Mesendoderm (in vitro differentiated cells): ENCODE measurements at regions not wholly inside any gene's neighbourhood (a gene's known extent, or its start where the extent isn't known, plus 50 kb on each side); places are given as distances from the start of the nearest gene placed in this dataset.
"Not testable (repeated sequence)": the region's sequence is repeated elsewhere in the genome, so short reads cannot be mapped to it uniquely, and the experiment has no call there.

ENCODE experiments used
- DNase-seq: peaks from one replicate; pipeline ENCODE4 v3.0.0; 2013
- H2AK5ac ChIP-seq: 2 replicates; pipeline ENCODE4 v1.6.1; 2013; ENCODE audit warnings: low read length, inconsistent platforms
- H2BK120ac ChIP-seq: 2 replicates; pipeline ENCODE4 v1.6.1; 2013; ENCODE audit warnings: low read depth, mild to moderate bottlenecking, low read length, moderate library complexity, mixed read lengths
- H2BK15ac ChIP-seq: replicated peaks from 2 replicates; pipeline ENCODE4 v1.6.1; 2013; ENCODE audit warnings: low read depth, mild to moderate bottlenecking, moderate library complexity
- H2BK5ac ChIP-seq: 2 replicates; pipeline ENCODE4 v1.6.1; 2013; ENCODE audit warnings: low read length, inconsistent platforms
- H3K18ac ChIP-seq: 2 replicates; pipeline ENCODE4 v1.6.1; 2013; ENCODE audit warnings: mild to moderate bottlenecking, low read length, mixed read lengths
- H3K23ac ChIP-seq: one replicate; pipeline ENCODE4 v1.6.1; 2013; ENCODE audit warnings: low read length
- H3K27ac ChIP-seq: 2 replicates; pipeline ENCODE4 v1.5.1; 2013; ENCODE audit warnings: low read depth, mild to moderate bottlenecking, inconsistent platforms, low read length, moderate library complexity
- H3K27me3 ChIP-seq: 2 replicates; pipeline ENCODE4 v1.6.1; 2013; ENCODE audit warnings: low read length, control low read depth, mild to moderate bottlenecking, inconsistent platforms; ENCODE audit not compliant: insufficient read depth, poor library complexity
- H3K36me3 ChIP-seq: 2 replicates; pipeline ENCODE4 v1.6.1; 2013; ENCODE audit warnings: low read length, inconsistent platforms; ENCODE audit not compliant: control insufficient read depth, insufficient read depth
- H3K4ac ChIP-seq: one replicate; pipeline ENCODE4 v1.6.1; 2013; ENCODE audit warnings: low read depth, mild to moderate bottlenecking, low read length, moderate library complexity
- H3K4me1 ChIP-seq: 2 replicates; pipeline ENCODE4 v1.6.1; 2013; ENCODE audit warnings: low read depth, low read length, inconsistent platforms; ENCODE audit not compliant: control insufficient read depth
- H3K4me2 ChIP-seq: 2 replicates; pipeline ENCODE4 v1.6.1; 2013; ENCODE audit warnings: low read length
- H3K4me3 ChIP-seq: 2 replicates; pipeline ENCODE4 v1.5.1; 2013; ENCODE audit warnings: mild to moderate bottlenecking, low read length
- H3K56ac ChIP-seq: one replicate; pipeline ENCODE4 v1.6.1; 2013; ENCODE audit warnings: low read length
- H3K79me1 ChIP-seq: 2 replicates; pipeline ENCODE4 v1.6.1; 2013; ENCODE audit warnings: low read length, inconsistent platforms
- H3K79me2 ChIP-seq: 2 replicates; pipeline ENCODE4 v1.6.1; 2013; ENCODE audit warnings: mild to moderate bottlenecking, low read length; ENCODE audit not compliant: control insufficient read depth, insufficient read depth
- H3K9ac ChIP-seq: 2 replicates; pipeline ENCODE4 v1.6.1; 2013; ENCODE audit warnings: low read length, inconsistent platforms
- H4K5ac ChIP-seq: one replicate; pipeline ENCODE4 v1.6.1; 2013; ENCODE audit warnings: low read length
- H4K8ac ChIP-seq: one replicate; pipeline ENCODE4 v1.6.1; 2013; ENCODE audit warnings: low read depth, mild to moderate bottlenecking, control low read depth, low read length, moderate library complexity
- WGBS: extraction: QIAGEN DNeasy Blood & Tissue Kit; methylation state at CpG from one replicate; pipeline ENCODE4 v1.1.7; 2013; ENCODE audit warnings: low lambda C conversion rate, missing lambda C conversion rate; ENCODE audit not compliant: insufficient coverage; ENCODE audit errors: extremely low coverage; 5-methylcytosine and 5-hydroxymethylcytosine counted together

DNA sequence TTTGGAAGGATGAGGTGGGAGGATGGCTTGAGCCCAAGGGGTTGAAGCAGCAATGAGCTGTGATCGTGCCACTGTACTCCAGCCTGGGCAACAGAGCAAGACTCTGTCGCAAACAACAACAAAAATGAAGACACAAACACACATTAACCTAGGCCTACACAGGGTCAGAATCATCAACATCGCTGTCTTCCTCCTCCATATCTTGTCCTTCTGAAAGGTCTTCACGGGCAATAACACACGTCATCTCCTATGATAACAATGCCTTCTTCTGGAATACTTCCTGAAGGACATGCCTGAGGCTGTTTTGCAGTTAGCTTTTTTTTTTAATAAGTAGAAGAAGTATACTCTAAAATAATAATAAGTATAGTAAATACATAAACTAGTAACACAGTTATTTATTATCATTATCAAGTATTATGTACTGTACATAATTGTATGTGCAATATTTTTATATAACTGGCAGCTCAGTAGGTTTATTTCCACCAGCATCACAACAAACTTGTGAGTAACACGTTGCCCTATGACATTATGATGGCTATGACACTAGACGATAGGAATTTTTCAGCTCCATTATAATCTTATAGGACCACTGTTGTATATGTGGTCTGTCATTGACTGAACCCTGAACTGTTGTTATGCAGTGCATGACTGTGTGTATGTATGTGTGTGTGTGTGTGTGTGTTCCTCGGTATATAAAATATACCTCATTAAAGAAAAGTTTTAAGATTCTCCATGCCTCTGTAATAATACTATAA lies 69.2 kb upstream of the MAML3 start:
- Histone ChIP-seq H3K23ac (no peak overlapping the region), H3K4me1 (peaks cover 11% of the 10 kb centered on the region), H3K4me3 (no peak overlapping the region), H3K9ac (no peak overlapping the region), H4K5ac (no peak overlapping the region), H3K36me3 (no peaks in the 10 kb centered on the region), H2BK120ac (no peak overlapping the region), H4K8ac (no peak overlapping the region), H2AK5ac (no peak overlapping the region), H3K79me2 (no peaks in the 10 kb centered on the region), H3K79me1 (no peaks in the 10 kb centered on the region), H2BK5ac (no peak overlapping the region), H3K4ac (no peak overlapping the region), H3K18ac (no peak overlapping the region), H3K27me3 (no peaks in the 10 kb centered on the region), H3K4me2 (no peak overlapping the region), H3K56ac (no peak overlapping the region), H2BK15ac (no peak overlapping the region), H3K27ac (no peak overlapping the region)
- no peak for DNase-seq
- no CpG with 5 or more reads among the region's 8 CpGs for WGBS

DNA sequence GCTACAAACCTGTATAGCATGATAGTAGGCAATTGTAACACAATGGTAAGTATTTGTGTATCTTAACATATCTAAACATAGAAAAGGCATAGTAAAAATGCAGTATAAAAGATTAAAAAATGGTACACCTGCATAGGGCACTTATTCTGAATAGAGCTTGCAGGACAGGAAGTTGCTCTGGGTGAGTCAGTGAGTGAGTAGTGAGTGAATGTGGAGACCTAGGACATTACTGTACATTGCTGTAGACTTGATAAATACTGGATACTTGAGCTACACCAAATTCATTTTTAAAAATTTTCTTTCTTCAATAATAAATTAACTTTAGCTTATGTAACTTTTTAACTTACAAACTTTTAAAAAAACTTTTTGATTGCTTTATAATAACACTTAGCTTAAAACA lies 68.2 kb upstream of the MAML3 start:
- H3K56ac ChIP-seq: no peak overlapping the region
- H2BK120ac ChIP-seq: no peak overlapping the region

DNA sequence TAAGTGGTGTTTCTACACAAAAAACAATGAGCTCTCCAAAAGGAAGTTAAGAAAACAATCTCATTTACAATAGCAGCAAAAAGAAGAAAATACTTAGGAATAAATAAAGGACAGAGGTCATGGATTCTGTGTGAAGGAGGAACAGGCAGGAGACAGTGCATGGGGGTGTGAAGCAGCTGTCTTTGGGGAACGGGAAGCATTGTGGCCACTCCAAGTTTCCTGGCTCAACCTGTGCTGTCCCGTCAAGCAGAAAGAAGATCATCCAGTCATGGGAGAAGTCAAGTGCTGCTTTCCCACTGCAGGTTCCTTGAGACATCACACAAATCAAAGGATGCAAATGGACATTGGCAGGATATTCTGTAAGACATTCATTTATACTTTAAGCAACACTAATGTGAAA lies 66.1 kb upstream of the MAML3 start:
- DNase-seq: no peak
- H2BK120ac ChIP-seq: peak overlapping the region; percentile 68
- H4K8ac ChIP-seq: no peak overlapping the region
- no peaks in the 10 kb centered on the region for H3K79me2 ChIP-seq
- H3K23ac ChIP-seq: no peak overlapping the region
- H3K79me1 ChIP-seq: no peaks in the 10 kb centered on the region
- H3K18ac ChIP-seq: peak overlapping the region; percentile 16
- H3K27ac ChIP-seq: peak overlapping the region; percentile 79
- no peak overlapping the region for H4K5ac ChIP-seq
- peak overlapping the region; percentile 57 for H3K56ac ChIP-seq
- H3K9ac ChIP-seq: no peak overlapping the region
- H2AK5ac ChIP-seq: peak overlapping the region; percentile 24
- no peak overlapping the region for H3K4me2 ChIP-seq
- H3K4me3 ChIP-seq: no peak overlapping the region
- no peaks in the 10 kb centered on the region for H3K36me3 ChIP-seq
- H2BK15ac ChIP-seq: peak overlapping the region; percentile 97
- WGBS: no CpG with 5 or more reads among the region's 2 CpGs
- H3K4ac ChIP-seq: no peak overlapping the region
- peak overlapping the region; percentile 47 for H2BK5ac ChIP-seq
- peaks cover 8% of the 10 kb centered on the region for H3K4me1 ChIP-seq
- no peaks in the 10 kb centered on the region for H3K27me3 ChIP-seq

More for the DNA sequence above, 68.2 kb upstream of the MAML3 start:
- Histone ChIP-seq H3K79me2 (no peaks in the 10 kb centered on the region), H3K4me1 (peaks cover 8% of the 10 kb centered on the region), H3K18ac (no peak overlapping the region), H3K27ac (no peak overlapping the region), H3K27me3 (no peaks in the 10 kb centered on the region), H3K79me1 (no peaks in the 10 kb centered on the region), H3K23ac (no peak overlapping the region), H2BK5ac (no peak overlapping the region), H3K9ac (no peak overlapping the region), H3K4ac (no peak overlapping the region), H4K5ac (no peak overlapping the region), H2AK5ac (no peak overlapping the region), H3K4me3 (no peak overlapping the region), H2BK15ac (no peak overlapping the region), H4K8ac (no peak overlapping the region), H3K4me2 (no peak overlapping the region), H3K36me3 (no peaks in the 10 kb centered on the region)
- no peak for DNase-seq

DNA sequence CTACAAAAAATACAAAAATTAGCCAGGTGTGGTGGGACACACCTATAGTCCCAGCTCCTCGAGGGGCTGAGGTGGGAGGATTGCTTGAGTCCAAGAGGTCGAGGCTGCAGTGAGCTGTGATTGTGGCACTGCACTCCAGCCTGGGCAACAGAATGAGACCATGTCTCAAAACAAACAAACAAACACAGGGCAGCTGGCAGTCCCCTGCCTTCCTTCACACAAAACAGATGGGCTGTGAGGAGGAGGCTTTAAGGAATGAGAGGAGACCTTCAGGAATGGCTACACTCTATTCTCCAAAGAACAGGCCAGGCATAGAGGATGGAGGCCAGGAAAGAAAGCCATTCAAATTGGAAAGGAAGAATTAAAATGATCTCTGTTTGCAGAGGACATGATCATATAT lies 65.6 kb upstream of the MAML3 start:
- Histone ChIP-seq H3K4me3 (no peak overlapping the region), H3K79me2 (no peaks in the 10 kb centered on the region), H2BK15ac (no peak overlapping the region), H3K4ac (peak overlapping the region; percentile 78), H4K5ac (no peak overlapping the region), H3K56ac (peak overlapping the region; percentile 73), H3K36me3 (no peaks in the 10 kb centered on the region), H3K27me3 (no peaks in the 10 kb centered on the region), H3K9ac (peak overlapping the region; percentile 24), H2BK5ac (peak overlapping the region; percentile 85), H4K8ac (no peak overlapping the region), H2BK120ac (peak overlapping the region; percentile 97), H3K23ac (no peak overlapping the region), H3K79me1 (no peaks in the 10 kb centered on the region), H2AK5ac (no peak overlapping the region), H3K27ac (peak overlapping the region; percentile 90), H3K4me1 (peaks cover 8% of the 10 kb centered on the region), H3K18ac (peak overlapping the region; percentile 96), H3K4me2 (no peak overlapping the region)
- no CpG with 5 or more reads among the region's 2 CpGs for WGBS
- peak; percentile 72 for DNase-seq

DNA sequence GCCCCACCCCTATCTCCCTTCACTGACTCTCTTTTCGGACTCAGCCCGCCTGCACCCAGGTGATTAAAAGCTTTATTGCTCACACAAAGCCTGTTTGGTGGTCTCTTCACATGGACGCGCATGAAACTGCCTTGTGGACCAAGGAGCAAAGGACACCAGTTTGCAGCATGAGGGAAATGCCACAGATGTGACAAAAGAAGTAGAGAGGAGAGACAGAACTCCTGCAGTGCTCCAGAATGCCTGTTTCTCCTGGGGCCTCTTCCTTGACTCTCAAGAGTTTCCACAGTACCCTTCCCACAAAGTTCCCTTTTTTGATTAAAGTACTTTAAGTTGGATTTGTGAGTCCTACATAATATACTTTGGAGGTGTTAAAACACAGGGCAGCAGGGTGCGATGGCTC lies 65.1 kb upstream of the MAML3 start:
- H3K27me3 ChIP-seq, H2BK15ac ChIP-seq, H4K8ac ChIP-seq, H3K4me3 ChIP-seq, H3K36me3 ChIP-seq, H4K5ac ChIP-seq, H3K79me1 ChIP-seq, H3K4me1 ChIP-seq, H3K79me2 ChIP-seq, H3K23ac ChIP-seq, H2AK5ac ChIP-seq, H3K4me2 ChIP-seq: not testable (repeated sequence)
- peak overlapping the region; percentile 96 for H3K18ac ChIP-seq
- DNase-seq: peak; percentile 93
- H3K56ac ChIP-seq: peak overlapping the region; percentile 73
- peak overlapping the region; percentile 97 for H2BK120ac ChIP-seq
- peak overlapping the region; percentile 78 for H3K4ac ChIP-seq
- no CpG with 5 or more reads among the region's 5 CpGs for WGBS
- H3K9ac ChIP-seq: peak overlapping the region; percentile 24
- H2BK5ac ChIP-seq: peak overlapping the region; percentile 85
- H3K27ac ChIP-seq: peak overlapping the region; percentile 90

DNA sequence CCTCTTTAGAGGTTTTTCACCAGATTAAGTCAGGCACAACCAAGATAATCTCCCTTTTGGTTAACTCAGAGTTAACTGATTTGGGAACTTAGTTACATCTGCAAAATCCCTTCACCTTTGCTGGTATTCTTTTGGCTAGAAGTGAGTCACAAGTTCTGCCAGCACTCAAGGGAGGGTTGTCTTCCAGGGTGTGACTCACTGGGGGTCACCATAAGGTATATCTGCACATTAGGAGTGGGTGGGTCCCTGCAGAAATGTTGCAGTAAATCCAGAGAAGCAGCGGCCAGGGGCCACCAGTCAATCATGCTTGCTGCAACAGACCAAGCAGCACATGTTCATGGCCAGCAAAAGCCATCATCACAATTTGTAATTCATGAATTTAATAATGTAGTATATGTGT lies 59.8 kb upstream of the MAML3 start:
- Histone ChIP-seq H2BK120ac (peak overlapping the region; percentile 84), H3K79me2 (no peaks in the 10 kb centered on the region), H3K18ac (peak overlapping the region; percentile 85), H2AK5ac (no peak overlapping the region), H2BK15ac (no peak overlapping the region), H3K4me2 (no peak overlapping the region), H4K8ac (no peak overlapping the region), H3K27ac (peak overlapping the region; percentile 18), H3K79me1 (no peaks in the 10 kb centered on the region), H3K36me3 (no peaks in the 10 kb centered on the region), H3K27me3 (no peaks in the 10 kb centered on the region), H3K56ac (peak overlapping the region; percentile 34), H3K4me3 (no peak overlapping the region), H4K5ac (no peak overlapping the region), H3K4ac (peak overlapping the region; percentile 20), H3K9ac (no peak overlapping the region), H2BK5ac (peak overlapping the region; percentile 81), H3K4me1 (peaks cover 17% of the 10 kb centered on the region), H3K23ac (no peak overlapping the region)
- DNase-seq: peak; percentile 49
- WGBS: no CpG with 5 or more reads among the region's 1 CpG
